Testis (tissue), 2 donors: ENCODE measurements at regions not wholly inside any gene's neighbourhood (a gene's known extent, or its start where the extent isn't known, plus 50 kb on each side); places are given as distances from the start of the nearest gene placed in this dataset.

Experiments
- POLR2A ChIP-seq: fragments of 450-650 bp; IDR thresholded peaks from one replicate; pipeline ENCODE4 v1.6.1; 2017; ENCODE audit warnings: antibody characterized with exemption, mild to moderate bottlenecking, moderate library complexity
- TF ChIP-seq, protein P1 (sequence below), 3 experiments: fragments of 450-650 bp in 2 of 3; fragments of 200-600 bp in 1 of 3; sonication (generic) in 1 of 3; IDR thresholded peaks; one replicate each; pipeline ENCODE4 v1.5.1; 2016 to 2019; ENCODE audit warnings: antibody characterized with exemption in 3 of 3, mild to moderate bottlenecking in 2 of 3, moderate library complexity in 1 of 3

DNA sequence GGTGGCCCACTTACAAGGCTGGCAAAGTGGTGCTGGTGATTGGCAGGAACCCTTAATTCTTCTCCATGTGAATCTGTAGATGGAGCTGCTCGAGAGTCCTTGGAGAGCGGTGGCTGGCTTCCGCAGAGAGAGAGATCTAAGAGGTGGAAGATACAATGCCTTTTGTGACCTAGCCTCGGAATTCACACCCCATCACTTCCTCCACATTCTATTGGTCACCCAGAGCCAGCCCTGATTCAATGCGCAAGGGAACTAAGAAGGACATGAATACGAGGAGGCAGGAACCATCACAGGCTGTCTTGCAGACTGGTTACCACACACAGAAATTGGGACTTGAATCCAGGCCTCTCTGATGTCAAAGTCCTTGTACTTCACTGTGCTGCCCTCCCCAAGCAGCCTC is 128.9 kb upstream of the PROKR2 start:
- TF ChIP-seq, protein P1, sequence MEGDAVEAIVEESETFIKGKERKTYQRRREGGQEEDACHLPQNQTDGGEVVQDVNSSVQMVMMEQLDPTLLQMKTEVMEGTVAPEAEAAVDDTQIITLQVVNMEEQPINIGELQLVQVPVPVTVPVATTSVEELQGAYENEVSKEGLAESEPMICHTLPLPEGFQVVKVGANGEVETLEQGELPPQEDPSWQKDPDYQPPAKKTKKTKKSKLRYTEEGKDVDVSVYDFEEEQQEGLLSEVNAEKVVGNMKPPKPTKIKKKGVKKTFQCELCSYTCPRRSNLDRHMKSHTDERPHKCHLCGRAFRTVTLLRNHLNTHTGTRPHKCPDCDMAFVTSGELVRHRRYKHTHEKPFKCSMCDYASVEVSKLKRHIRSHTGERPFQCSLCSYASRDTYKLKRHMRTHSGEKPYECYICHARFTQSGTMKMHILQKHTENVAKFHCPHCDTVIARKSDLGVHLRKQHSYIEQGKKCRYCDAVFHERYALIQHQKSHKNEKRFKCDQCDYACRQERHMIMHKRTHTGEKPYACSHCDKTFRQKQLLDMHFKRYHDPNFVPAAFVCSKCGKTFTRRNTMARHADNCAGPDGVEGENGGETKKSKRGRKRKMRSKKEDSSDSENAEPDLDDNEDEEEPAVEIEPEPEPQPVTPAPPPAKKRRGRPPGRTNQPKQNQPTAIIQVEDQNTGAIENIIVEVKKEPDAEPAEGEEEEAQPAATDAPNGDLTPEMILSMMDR (IDR thresholded peaks at IDR 0.05), result no peak
- no peak for TF ChIP-seq POLR2A
